ENCODE measurements at regions not wholly inside any gene's neighbourhood (a gene's known extent, or its start where the extent isn't known, plus 50 kb on each side); places are given as distances from the start of the nearest gene placed in this dataset.

DNA sequence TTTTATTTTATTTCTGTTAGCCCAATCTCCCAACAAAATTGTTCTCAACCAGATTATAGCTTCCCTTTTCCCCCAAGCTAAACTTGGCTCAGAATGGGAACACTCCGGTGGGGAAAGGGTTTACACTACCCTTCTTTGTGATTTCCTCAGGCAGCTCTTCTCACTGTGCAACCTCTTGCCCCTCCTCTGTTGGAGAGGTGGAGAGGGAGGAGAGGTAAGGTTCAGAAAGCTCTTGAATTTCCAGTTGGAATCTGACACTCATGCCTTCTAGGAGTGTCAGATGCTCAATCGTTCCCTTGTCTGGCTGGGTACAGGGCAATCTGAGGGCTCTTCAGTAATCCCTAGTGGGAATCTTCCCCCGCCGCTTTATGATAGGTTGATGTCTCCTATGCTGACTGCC is 486.1 kb upstream of the KLF12 start (continued):
- TF ChIP-seq, protein P1, sequence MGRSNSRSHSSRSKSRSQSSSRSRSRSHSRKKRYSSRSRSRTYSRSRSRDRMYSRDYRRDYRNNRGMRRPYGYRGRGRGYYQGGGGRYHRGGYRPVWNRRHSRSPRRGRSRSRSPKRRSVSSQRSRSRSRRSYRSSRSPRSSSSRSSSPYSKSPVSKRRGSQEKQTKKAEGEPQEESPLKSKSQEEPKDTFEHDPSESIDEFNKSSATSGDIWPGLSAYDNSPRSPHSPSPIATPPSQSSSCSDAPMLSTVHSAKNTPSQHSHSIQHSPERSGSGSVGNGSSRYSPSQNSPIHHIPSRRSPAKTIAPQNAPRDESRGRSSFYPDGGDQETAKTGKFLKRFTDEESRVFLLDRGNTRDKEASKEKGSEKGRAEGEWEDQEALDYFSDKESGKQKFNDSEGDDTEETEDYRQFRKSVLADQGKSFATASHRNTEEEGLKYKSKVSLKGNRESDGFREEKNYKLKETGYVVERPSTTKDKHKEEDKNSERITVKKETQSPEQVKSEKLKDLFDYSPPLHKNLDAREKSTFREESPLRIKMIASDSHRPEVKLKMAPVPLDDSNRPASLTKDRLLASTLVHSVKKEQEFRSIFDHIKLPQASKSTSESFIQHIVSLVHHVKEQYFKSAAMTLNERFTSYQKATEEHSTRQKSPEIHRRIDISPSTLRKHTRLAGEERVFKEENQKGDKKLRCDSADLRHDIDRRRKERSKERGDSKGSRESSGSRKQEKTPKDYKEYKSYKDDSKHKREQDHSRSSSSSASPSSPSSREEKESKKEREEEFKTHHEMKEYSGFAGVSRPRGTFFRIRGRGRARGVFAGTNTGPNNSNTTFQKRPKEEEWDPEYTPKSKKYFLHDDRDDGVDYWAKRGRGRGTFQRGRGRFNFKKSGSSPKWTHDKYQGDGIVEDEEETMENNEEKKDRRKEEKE (IDR thresholded peaks at IDR 0.05), result no peak
- TF ChIP-seq, protein P2, sequence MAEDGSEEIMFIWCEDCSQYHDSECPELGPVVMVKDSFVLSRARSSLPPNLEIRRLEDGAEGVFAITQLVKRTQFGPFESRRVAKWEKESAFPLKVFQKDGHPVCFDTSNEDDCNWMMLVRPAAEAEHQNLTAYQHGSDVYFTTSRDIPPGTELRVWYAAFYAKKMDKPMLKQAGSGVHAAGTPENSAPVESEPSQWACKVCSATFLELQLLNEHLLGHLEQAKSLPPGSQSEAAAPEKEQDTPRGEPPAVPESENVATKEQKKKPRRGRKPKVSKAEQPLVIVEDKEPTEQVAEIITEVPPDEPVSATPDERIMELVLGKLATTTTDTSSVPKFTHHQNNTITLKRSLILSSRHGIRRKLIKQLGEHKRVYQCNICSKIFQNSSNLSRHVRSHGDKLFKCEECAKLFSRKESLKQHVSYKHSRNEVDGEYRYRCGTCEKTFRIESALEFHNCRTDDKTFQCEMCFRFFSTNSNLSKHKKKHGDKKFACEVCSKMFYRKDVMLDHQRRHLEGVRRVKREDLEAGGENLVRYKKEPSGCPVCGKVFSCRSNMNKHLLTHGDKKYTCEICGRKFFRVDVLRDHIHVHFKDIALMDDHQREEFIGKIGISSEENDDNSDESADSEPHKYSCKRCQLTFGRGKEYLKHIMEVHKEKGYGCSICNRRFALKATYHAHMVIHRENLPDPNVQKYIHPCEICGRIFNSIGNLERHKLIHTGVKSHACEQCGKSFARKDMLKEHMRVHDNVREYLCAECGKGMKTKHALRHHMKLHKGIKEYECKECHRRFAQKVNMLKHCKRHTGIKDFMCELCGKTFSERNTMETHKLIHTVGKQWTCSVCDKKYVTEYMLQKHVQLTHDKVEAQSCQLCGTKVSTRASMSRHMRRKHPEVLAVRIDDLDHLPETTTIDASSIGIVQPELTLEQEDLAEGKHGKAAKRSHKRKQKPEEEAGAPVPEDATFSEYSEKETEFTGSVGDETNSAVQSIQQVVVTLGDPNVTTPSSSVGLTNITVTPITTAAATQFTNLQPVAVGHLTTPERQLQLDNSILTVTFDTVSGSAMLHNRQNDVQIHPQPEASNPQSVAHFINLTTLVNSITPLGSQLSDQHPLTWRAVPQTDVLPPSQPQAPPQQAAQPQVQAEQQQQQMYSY (CRISPR knock-in tag; IDR thresholded peaks at IDR 0.05), result no peak
- TF ChIP-seq, protein P3, sequence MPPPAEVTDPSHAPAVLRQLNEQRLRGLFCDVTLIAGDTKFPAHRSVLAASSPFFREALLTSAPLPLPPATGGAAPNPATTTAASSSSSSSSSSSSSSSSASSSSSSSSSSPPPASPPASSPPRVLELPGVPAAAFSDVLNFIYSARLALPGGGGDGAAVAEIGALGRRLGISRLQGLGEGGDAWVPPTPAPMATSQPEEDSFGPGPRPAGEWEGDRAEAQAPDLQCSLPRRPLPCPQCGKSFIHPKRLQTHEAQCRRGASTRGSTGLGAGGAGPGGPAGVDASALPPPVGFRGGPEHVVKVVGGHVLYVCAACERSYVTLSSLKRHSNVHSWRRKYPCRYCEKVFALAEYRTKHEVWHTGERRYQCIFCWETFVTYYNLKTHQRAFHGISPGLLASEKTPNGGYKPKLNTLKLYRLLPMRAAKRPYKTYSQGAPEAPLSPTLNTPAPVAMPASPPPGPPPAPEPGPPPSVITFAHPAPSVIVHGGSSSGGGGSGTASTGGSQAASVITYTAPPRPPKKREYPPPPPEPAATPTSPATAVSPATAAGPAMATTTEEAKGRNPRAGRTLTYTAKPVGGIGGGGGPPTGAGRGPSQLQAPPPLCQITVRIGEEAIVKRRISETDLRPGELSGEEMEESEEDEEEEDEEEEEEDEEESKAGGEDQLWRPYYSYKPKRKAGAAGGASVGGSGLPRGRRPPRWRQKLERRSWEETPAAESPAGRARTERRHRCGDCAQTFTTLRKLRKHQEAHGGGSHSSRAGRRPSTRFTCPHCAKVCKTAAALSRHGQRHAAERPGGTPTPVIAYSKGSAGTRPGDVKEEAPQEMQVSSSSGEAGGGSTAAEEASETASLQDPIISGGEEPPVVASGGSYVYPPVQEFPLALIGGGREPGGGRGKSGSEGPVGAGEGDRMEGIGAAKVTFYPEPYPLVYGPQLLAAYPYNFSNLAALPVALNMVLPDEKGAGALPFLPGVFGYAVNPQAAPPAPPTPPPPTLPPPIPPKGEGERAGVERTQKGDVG (CRISPR knock-in tag; IDR thresholded peaks at IDR 0.05), result no peak
- no peak for TF ChIP-seq SUZ12 (IDR thresholded peaks at IDR 0.05; ENCODE audit: unreplicated experiment)
- TF ChIP-seq ZNF384 (IDR thresholded peaks at IDR 0.05; ENCODE audit: borderline replicate concordance, low read depth, low read length), result no peak
- no peak for TF ChIP-seq TBL1XR1 (IDR thresholded peaks at IDR 0.05; ENCODE audit: low read depth, low read length)
- TF ChIP-seq LARP7 (IDR thresholded peaks at IDR 0.05), result no peak
